ENCODE measurements at regions not wholly inside any gene's neighbourhood (a gene's known extent, or its start where the extent isn't known, plus 50 kb on each side); places are given as distances from the start of the nearest gene placed in this dataset.

GRCh38 chr6:6886171-6886885, 221.4 kb upstream of the RREB1 start:
- TF ChIP-seq, protein P1, sequence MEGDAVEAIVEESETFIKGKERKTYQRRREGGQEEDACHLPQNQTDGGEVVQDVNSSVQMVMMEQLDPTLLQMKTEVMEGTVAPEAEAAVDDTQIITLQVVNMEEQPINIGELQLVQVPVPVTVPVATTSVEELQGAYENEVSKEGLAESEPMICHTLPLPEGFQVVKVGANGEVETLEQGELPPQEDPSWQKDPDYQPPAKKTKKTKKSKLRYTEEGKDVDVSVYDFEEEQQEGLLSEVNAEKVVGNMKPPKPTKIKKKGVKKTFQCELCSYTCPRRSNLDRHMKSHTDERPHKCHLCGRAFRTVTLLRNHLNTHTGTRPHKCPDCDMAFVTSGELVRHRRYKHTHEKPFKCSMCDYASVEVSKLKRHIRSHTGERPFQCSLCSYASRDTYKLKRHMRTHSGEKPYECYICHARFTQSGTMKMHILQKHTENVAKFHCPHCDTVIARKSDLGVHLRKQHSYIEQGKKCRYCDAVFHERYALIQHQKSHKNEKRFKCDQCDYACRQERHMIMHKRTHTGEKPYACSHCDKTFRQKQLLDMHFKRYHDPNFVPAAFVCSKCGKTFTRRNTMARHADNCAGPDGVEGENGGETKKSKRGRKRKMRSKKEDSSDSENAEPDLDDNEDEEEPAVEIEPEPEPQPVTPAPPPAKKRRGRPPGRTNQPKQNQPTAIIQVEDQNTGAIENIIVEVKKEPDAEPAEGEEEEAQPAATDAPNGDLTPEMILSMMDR (IDR thresholded peaks at IDR 0.05): no peak
- no peak for TF ChIP-seq ZFX (IDR thresholded peaks at IDR 0.05; ENCODE audit: borderline replicate concordance)

All from 22Rv1 (cell line).